ENCODE measurements at regions not wholly inside any gene's neighbourhood (a gene's known extent, or its start where the extent isn't known, plus 50 kb on each side); places are given as distances from the start of the nearest gene placed in this dataset.

- Mint-ChIP-seq H3K27me3 (ENCODE audit: unreplicated experiment) (no peaks in the 10 kb centered on the region), H3K4me1 (ENCODE audit: low read depth, unreplicated experiment) (peaks cover 15% of the 10 kb centered on the region), H3K9me3 (ENCODE audit: low read depth, unreplicated experiment) (no peaks in the 10 kb centered on the region), H3K4me3 (ENCODE audit: low read depth, unreplicated experiment) (no peak overlapping the region), H3K27ac (ENCODE audit: unreplicated experiment) (no peak overlapping the region), H3K36me3 (ENCODE audit: insufficient read depth, unreplicated experiment) (no peaks in the 10 kb centered on the region)
- TF ChIP-seq CTCF (IDR thresholded peaks at IDR 0.05; ENCODE audit: unreplicated experiment): no peak
- CTCF ChIA-PET: no interaction called here
- intact Hi-C loops (cut with micrococcal nuclease; ENCODE audit: unreplicated experiment): no loop called here
- no TSS peak for BruUV-seq (replicated peaks)
- no peak for DNase-seq
Observed at GRCh38 chr6:134683783-134684422, 266.0 kb downstream of the ALDH8A1 start.

DNA sequence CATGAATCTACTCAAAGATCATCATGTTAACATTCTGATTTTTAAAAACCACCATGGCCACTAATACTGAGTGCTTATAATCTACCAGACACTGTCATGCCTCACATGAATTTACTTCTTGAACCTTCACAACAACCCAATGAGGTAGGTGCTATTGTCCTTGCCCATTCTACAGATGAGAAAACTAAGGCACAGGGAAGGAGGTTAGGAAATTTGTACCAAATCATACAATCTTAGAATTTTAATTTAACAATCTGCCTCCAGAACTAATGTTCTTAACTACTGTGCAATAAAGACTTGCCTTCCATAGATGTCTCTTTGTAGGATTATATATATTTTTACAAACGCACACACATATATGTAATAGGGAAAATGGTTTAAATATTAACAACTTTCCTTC lies 269.5 kb downstream of the ALDH8A1 start:
- TF ChIP-seq CTCF (IDR thresholded peaks at IDR 0.05; ENCODE audit: unreplicated experiment): no peak
- Mint-ChIP-seq H3K27ac (ENCODE audit: unreplicated experiment) (no peak overlapping the region), H3K4me3 (ENCODE audit: low read depth, unreplicated experiment) (no peak overlapping the region), H3K36me3 (ENCODE audit: insufficient read depth, unreplicated experiment) (no peaks in the 10 kb centered on the region), H3K4me1 (ENCODE audit: low read depth, unreplicated experiment) (peaks cover 29% of the 10 kb centered on the region), H3K9me3 (ENCODE audit: low read depth, unreplicated experiment) (no peaks in the 10 kb centered on the region), H3K27me3 (ENCODE audit: unreplicated experiment) (no peaks in the 10 kb centered on the region)
- DNase-seq: no peak
- intact Hi-C loops (cut with micrococcal nuclease; ENCODE audit: unreplicated experiment): no loop called here
- CTCF ChIA-PET: no interaction called here
- BruUV-seq (replicated peaks): no TSS peak

DNA sequence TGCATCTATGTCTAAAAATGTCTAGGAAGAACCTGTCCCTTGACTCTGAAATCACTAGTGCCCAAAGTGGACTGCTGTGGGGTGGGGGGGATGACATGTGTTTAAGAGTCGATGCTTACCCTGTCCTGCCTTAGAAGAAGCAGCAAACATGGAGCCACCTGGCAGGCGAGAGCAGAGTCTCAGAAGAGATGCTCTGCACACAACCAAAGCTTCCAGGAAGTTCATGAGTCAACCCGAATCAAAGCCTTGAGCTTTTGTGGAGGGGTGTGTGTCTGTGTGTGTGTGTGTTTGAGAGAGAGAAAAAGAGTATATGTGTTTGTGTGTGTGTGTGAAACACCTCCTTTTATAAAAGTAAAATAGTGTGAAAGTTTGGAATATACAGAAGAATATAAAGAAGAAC lies 269.9 kb downstream of the ALDH8A1 start:
- H3K27ac Mint-ChIP-seq (ENCODE audit: unreplicated experiment): no peak overlapping the region
- BruUV-seq (replicated peaks): no TSS peak
- intact Hi-C loops (cut with micrococcal nuclease; ENCODE audit: unreplicated experiment): no loop called here
- DNase-seq: no peak
- H3K36me3 Mint-ChIP-seq (ENCODE audit: insufficient read depth, unreplicated experiment): no peaks in the 10 kb centered on the region
- H3K9me3 Mint-ChIP-seq (ENCODE audit: low read depth, unreplicated experiment): no peaks in the 10 kb centered on the region
- CTCF ChIA-PET: no interaction called here
- H3K4me3 Mint-ChIP-seq (ENCODE audit: low read depth, unreplicated experiment): no peak overlapping the region
- no peak for TF ChIP-seq CTCF (IDR thresholded peaks at IDR 0.05; ENCODE audit: unreplicated experiment)
- peaks cover 29% of the 10 kb centered on the region for H3K4me1 Mint-ChIP-seq (ENCODE audit: low read depth, unreplicated experiment)
- H3K27me3 Mint-ChIP-seq (ENCODE audit: unreplicated experiment): no peaks in the 10 kb centered on the region

DNA sequence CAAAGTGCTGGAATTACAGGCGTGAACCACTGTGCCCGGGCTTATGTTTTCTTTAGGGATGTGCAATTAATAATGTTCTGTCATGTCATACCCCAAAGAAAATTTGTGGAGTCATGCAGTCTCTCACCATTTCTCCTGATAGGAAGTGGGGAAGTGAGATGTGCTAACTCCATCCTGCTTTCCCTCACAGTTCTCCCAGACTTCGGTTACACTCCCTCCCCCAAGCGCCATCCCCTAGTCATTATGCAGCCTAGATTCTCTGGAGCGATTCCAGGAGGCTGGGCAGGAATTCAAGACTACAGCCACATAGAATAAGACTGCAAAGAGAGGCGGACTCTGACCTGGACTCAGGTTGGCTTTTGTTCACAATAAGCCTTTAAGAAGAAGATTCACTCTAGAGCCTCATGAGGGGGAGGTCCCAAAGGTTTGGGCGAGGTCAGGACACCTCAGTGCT lies 271.4 kb downstream of the ALDH8A1 start:
- no peak for TF ChIP-seq CTCF (IDR thresholded peaks at IDR 0.05; ENCODE audit: unreplicated experiment)
- no peak overlapping the region for H3K4me3 Mint-ChIP-seq (ENCODE audit: low read depth, unreplicated experiment)
- H3K27me3 Mint-ChIP-seq (ENCODE audit: unreplicated experiment): no peaks in the 10 kb centered on the region
- no peaks in the 10 kb centered on the region for H3K9me3 Mint-ChIP-seq (ENCODE audit: low read depth, unreplicated experiment)
- CTCF ChIA-PET: interaction anchor here (0.6 kb wide), 1 partner anchor 59 kb away, joined by 7 read pairs; no protein-coding TSS in a partner anchor
- peaks cover 41% of the 10 kb centered on the region for H3K4me1 Mint-ChIP-seq (ENCODE audit: low read depth, unreplicated experiment)
- no TSS peak for BruUV-seq (replicated peaks)
- intact Hi-C loops (cut with micrococcal nuclease; ENCODE audit: unreplicated experiment): no loop called here
- no peak overlapping the region for H3K27ac Mint-ChIP-seq (ENCODE audit: unreplicated experiment)
- DNase-seq: peak; percentile 7
- H3K36me3 Mint-ChIP-seq (ENCODE audit: insufficient read depth, unreplicated experiment): no peaks in the 10 kb centered on the region
